ENCODE measurements at regions not wholly inside any gene's neighbourhood (a gene's known extent, or its start where the extent isn't known, plus 50 kb on each side); places are given as distances from the start of the nearest gene placed in this dataset.

DNA sequence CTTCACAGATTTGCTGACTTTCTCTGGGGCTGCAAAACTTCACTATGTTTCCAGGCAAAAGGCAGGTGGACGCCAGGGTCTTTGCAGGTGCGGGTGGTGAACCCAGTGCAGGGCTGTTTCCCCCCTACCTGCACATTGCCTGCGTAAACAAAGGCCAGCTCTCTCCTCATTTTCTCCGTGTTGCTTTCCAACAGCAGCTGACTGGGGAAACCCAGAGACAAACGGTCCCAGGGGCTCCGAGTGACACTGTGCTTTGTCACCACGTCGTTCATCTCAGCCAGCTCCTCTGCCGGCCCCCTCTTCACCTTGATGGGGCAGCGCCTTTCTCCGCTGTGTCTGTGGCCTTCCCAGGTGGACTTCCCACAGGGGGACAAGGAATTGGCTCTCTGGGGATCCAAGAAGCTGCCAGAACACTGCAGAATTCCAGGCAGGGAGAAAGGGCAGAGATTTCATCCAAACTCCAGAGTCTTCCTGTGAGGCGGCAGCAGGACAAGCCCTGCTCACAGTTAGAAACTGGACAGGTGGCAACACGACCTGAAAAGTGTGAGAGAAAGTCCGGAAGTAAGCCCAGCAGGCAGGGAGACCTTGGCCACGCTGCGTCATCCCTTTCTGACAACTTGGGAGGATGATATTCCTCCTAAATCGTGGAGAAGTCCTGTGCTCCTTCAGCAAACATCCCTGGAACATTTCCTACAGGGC is 1493.7 kb downstream of the TBC1D22A start:
- H2BK120ac ChIP-seq (ENCODE audit: low read depth, low read length): no peak overlapping the region
- ChIA-PET POLR2A (ENCODE audit: unreplicated experiment) (no interaction called here), CTCF (no interaction called here)
- H4K20me1 ChIP-seq (ENCODE audit: insufficient read depth, low read length): no peaks in the 10 kb centered on the region
- no peak overlapping the region for H3K4me3 ChIP-seq (ENCODE audit: insufficient read depth, low read depth, low read length)
- H3K36me3 ChIP-seq (ENCODE audit: control insufficient read depth, insufficient read depth, low read length): no peaks in the 10 kb centered on the region
- no peak overlapping the region for H3K4me2 ChIP-seq (ENCODE audit: low read depth, low read length)
- no peak overlapping the region for H4K5ac ChIP-seq (ENCODE audit: low read depth, low read length)
- H3K79me1 ChIP-seq (ENCODE audit: low read depth in 1 of 2, low read length in 2 of 2): no peaks in the 10 kb centered on the region
- no peak overlapping the region for H2AK9ac ChIP-seq (replicated peaks; ENCODE audit: low read depth, low read length, poor library complexity)
- TF ChIP-seq RCOR1 (IDR thresholded peaks at IDR 0.05; ENCODE audit: insufficient replicate concordance, low read length): no peak
- no peak for TF ChIP-seq ELK1 (IDR thresholded peaks at IDR 0.05; ENCODE audit: borderline replicate concordance, low read depth, low read length)
- TF ChIP-seq MXI1 (IDR thresholded peaks at IDR 0.05; ENCODE audit: borderline replicate concordance, low read depth, low read length): no peak
- no peak for TF ChIP-seq BHLHE40 (IDR thresholded peaks at IDR 0.05; ENCODE audit: low read depth, low read length)
- no peak for TF ChIP-seq MAZ (IDR thresholded peaks at IDR 0.05; ENCODE audit: borderline replicate concordance, low read depth, low read length)
- no peak for TF ChIP-seq FOS (IDR thresholded peaks at IDR 0.05; ENCODE audit: low read depth, low read length)
- no peak for TF ChIP-seq POLR2A (IDR thresholded peaks at IDR 0.05; ENCODE audit: low read depth, low read length)
- no peak for TF ChIP-seq CEBPB (IDR thresholded peaks at IDR 0.05; ENCODE audit: low read depth, low read length)
- TF ChIP-seq RFX5 (IDR thresholded peaks at IDR 0.05; ENCODE audit: low read depth, low read length): no peak
- TF ChIP-seq MAFK (IDR thresholded peaks at IDR 0.05; ENCODE audit: low read depth, low read length): no peak
- TF ChIP-seq SMC3 (IDR thresholded peaks at IDR 0.05; ENCODE audit: low read depth, low read length): no peak
- TF ChIP-seq CTCF (conservative IDR thresholded peaks at IDR 0.05; ENCODE audit: low read depth, low read length): no peak
- TF ChIP-seq, protein P1, sequence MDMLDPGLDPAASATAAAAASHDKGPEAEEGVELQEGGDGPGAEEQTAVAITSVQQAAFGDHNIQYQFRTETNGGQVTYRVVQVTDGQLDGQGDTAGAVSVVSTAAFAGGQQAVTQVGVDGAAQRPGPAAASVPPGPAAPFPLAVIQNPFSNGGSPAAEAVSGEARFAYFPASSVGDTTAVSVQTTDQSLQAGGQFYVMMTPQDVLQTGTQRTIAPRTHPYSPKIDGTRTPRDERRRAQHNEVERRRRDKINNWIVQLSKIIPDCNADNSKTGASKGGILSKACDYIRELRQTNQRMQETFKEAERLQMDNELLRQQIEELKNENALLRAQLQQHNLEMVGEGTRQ (IDR thresholded peaks at IDR 0.05; ENCODE audit: low read depth, low read length): no peak
- no peak for TF ChIP-seq CHD1 (IDR thresholded peaks at IDR 0.05; ENCODE audit: low read depth, low read length)
- no peak for TF ChIP-seq NFE2L2 (IDR thresholded peaks at IDR 0.05; ENCODE audit: low read depth, low read length)
- no peak for TF ChIP-seq RAD21 (IDR thresholded peaks at IDR 0.05; ENCODE audit: low read length)
- H3K14ac ChIP-seq (replicated peaks; ENCODE audit: low read depth, low read length): no peak overlapping the region
- 30% methylated on average over 5 of the region's 17 CpGs; no CpG with 5 or more reads in 1 of the 2 experiments for WGBS, 2 experiments (ENCODE audit: extremely low coverage in 2 of 2, insufficient read length in 1 of 2)
- intact Hi-C loops (cut with micrococcal nuclease) (no loop called here), dilution Hi-C loops (cut with HindIII; ENCODE audit: low sequenced_read_pairs, unreplicated experiment) (no loop called here), in situ Hi-C loops (cut with MboI; ENCODE audit: low sequenced_read_pairs) (no loop called here)
- peaks cover 44% of the 10 kb centered on the region for H3K9me3 ChIP-seq (ENCODE audit: control insufficient read depth, insufficient read depth, low read length)
- no peak overlapping the region for H3K4ac ChIP-seq (ENCODE audit: low read depth, low read length)
- H3K4me1 ChIP-seq (ENCODE audit: control insufficient read depth, insufficient read depth, low read length): no peaks in the 10 kb centered on the region
- H3K18ac ChIP-seq (ENCODE audit: low read depth, low read length): no peak overlapping the region
- no peak overlapping the region for H4K8ac ChIP-seq (ENCODE audit: low read depth in 2 of 2, low read length in 2 of 2)
- no peak overlapping the region for H2BK5ac ChIP-seq (ENCODE audit: low read depth, low read length, poor library complexity, severe bottlenecking)
- no peak overlapping the region for H3K27ac ChIP-seq (ENCODE audit: insufficient read depth, low read length)
- no peak overlapping the region for H4K91ac ChIP-seq (ENCODE audit: insufficient read depth, low read depth, low read length)
- DNase-seq (no peak), ATAC-seq (ENCODE audit: low read depth) (no peak)
- H2AFZ ChIP-seq (replicated peaks; ENCODE audit: low read length, poor library complexity): no peak overlapping the region
- no TSS peak for BruUV-seq (replicated peaks)
- no peak overlapping the region for H3K9ac ChIP-seq (ENCODE audit: low read depth, low read length)
- no peak overlapping the region for H2BK15ac ChIP-seq (ENCODE audit: low read depth, low read length)
- no peaks in the 10 kb centered on the region for H3K27me3 ChIP-seq (ENCODE audit: control insufficient read depth, insufficient read depth, low read length)
- no peak overlapping the region for H3K23ac ChIP-seq (ENCODE audit: low read depth, low read length)
- H3K56ac ChIP-seq (ENCODE audit: extremely low read depth, insufficient read depth, low read length): no peak overlapping the region
- no peaks in the 10 kb centered on the region for H3K9me1 ChIP-seq (ENCODE audit: insufficient read depth, low read length)
- no peak overlapping the region for H2AK5ac ChIP-seq (ENCODE audit: low read depth, low read length)
- H2BK20ac ChIP-seq (ENCODE audit: low read depth, low read length): no peak overlapping the region

Data from IMR-90 (cell line).